ENCODE measurements at regions not wholly inside any gene's neighbourhood (a gene's known extent, or its start where the extent isn't known, plus 50 kb on each side); places are given as distances from the start of the nearest gene placed in this dataset.
"Not testable (repeated sequence)": the region's sequence is repeated elsewhere in the genome, so short reads cannot be mapped to it uniquely, and the experiment has no call there.

DNA sequence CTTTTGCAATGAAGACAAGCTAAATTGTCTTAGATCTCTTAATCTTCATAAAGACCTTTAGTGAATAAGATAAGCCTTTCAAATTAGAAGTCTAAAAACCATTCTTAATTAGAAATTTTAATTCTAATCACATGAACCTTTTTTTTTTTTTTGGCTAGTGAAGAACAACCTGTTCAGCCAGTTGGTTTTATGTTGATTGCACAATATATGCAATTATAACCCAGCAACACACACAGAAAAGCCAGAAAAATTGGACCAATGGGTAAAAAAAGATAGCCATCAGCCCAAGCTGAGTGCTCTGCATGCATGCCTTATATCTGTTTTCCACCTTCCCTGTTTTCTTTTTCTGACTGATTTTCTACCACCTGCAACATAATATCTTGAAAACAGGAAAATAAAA lies 252.2 kb downstream of the SYT10 start:
- no peak for DNase-seq

DNA sequence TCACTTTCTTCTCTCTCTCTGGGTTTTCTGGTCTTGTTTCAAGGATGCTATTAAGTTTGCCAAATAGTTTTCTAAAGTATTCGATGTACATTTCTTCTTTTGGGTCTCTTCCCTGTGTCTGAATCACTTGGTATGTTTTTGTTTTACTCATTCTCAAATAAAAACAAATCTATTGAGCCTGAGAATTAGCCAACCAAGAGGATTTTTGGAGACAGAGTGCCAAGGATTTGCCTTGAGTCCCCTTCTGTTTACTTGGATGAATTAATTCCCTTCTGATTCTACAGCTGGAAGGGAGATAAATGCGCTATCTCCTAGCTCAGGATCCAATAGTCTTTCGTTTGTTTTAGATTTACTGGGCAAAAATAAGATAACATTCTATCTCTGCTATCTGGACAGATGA lies 255.5 kb downstream of the SYT10 start:
- no peak for DNase-seq

DNA sequence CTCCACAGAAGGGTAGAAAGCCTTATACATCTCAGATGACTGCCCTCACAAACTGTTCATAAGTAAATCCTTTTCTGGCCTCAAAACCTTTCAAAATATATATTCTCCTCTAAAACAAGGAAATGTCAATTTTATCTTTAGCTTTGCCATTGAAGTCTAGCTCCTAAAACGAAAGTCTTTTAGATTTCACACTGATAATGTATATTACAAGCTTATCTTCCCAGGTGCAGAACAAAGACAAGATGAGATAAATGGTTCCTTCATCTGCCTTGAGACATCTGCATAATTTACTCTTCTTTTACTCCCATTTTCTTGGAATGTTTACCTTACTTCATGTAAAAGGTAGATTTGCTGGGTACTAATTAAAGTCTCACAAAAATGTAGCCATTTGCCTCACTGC lies 257.1 kb downstream of the SYT10 start:
- DNase-seq: no peak

DNA sequence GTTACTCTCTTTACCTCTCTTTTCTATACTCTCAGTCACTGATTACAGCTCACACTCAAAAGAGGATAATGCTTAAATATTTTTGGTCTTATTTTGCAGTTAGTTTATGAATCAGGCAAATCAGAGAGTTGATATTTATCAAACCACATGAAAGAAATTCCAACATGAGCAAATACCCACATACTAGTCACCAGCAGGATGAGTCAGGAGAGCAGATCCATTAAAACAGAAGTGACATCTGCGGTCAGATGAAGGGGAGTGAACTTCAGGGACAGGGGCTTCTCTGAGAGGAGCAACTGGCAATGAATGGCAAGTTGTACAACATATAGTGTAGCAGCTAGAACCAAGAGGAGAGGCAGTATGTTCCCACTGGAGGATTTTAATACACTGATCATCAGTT lies 258.7 kb downstream of the SYT10 start:
- DNase-seq: no peak

DNA sequence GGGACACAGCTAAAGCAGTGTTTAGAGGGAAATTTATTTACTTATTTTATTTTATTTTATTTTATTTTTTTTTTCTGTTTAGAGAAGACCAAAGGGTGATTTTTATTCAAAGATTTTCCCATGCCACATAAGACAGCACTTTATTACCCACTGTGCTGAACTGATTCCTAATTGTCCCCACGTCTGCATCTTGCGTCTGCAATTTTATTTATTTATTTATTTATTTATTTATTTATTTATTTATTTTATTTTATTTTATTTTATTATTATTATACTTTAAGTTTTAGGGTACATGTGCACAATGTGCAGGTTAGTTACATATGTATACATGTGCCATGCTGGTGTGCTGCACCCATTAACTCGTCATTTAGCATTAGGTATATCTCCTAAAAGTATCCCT lies 269.7 kb upstream of the PKP2 start:
- not testable (repeated sequence) for DNase-seq

DNA sequence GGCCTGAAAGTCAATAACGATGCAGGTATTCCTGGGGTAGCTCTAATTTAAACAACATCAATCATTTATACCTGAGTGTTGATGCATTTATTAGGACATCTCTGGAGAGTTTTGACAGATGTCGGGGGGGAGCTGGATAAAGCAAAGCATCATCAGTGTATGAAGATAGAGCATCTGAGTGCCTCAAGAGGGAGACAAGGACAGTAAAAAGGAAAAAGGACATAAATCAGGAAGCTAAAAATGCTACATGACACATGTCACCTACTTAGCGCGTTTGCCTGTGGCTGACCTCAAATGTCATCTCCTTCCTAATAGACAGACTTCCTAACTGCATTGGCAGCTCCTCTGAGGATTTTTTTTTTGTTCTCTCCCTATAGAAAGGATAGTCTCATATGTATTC lies 259.5 kb upstream of the PKP2 start:
- no peak for DNase-seq

DNA sequence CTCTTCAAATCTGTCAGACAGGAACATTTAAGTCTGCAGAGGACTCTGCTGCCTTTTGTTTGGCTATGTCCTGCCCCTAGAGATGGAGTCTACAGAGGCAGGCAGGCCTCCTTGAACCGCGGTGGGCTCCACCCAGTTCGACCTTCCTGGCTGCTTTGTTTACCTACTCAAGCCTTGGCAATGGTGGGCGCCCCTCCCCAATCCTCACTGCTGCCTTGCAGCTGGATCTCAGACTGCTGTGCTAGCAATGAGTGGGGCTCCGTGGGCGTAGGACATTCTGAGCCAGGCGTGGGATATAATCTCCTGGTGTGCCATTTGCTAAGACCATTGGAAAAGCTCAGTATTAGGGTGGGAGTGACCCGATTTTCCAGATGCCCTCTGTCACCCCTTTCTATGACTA lies 250.7 kb upstream of the PKP2 start:
- not testable (repeated sequence) for DNase-seq

DNA sequence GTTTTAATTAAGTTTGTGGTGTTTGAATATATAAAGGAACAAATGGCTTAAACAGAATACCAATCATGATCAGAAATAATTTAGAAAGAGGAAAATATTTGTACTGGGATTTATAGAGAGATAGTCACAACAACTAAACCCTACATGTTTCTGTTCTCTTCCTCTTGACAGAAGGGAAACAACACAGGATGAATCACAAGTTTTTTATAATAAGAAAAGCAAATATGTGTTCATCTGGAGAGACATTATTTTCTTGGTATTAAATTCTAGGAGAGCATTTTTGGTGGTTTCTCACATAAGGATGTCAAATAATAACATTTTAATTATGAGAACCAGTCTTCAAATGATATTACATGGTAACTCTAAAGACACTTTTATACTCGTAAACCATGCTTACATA lies 232.9 kb upstream of the PKP2 start:
- DNase-seq: no peak

DNA sequence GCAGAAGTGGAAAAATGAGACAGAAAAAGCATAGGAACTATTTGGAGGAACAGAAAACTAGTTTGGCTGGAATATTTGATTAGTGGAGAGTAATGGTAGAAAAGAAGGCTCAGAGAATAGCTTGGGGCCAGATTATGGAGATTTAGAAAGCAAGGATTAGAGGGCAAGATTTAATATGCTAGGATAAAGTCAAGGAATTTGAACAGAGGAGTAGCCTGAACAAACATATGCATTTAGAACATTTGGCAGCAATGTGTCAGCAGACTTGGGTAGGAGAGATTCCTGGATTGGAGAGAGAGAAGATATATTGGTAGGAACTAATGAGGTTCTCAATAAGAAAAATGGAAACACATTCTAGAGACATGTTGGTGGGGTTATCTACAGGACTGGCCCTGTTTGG lies 229.2 kb upstream of the PKP2 start:
- no peak for DNase-seq

DNA sequence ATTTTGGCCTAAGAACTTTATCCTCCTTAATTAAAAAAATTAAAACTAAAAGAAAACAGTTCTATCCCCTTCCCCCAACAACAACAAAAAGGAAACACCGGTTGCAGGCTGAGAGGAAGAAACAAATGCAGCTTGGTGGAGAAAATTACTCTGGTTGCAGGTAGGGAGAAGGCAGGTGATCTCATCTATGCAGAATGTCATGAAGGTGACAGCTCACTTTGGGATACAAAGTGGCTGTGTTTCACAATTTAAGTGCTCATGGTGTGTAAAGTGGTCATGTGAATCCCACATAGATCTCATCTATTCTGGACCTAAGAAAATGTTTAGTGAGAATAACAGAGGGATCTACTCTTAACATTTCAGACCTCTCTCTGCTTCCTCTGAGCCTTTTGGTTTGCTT lies 219.7 kb upstream of the PKP2 start:
- no peak for DNase-seq

DNA sequence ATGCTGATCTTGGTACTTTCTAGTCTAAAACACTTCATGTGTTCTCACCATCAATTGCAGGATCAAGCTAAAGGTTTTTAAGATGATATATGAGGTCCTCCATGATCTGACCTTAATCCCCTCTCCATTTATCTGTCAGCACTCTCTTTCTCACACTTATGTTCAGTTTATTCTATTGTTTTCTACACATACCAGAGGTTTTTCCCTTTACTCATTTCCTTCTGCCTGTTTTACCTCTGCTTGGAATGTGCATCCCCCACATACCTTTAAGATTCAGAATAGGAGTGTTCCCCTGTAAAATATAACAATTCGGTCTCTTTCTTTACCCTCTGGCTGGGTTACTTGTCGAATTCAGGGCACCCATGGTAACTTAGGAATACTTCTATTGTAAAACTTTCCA lies 219.1 kb upstream of the PKP2 start:
- DNase-seq: no peak

DNA sequence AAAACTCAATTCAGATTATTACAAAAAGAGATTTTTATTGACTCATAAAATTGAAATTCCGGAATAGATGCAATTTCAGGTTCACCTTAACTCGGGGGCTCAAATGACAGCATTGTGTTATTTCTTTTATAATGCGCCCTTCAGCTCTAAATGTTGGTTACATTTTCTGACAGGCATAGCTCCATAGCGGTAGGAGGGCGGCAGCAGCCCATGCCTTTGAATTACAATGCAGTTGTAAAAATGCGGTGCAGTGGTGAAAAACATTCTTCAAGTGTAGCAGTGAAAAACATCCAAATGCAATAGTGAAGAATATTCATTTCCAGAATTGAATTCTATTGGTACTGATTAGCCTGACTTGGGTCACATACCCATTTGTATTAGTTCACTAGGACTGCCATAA lies 215.3 kb upstream of the PKP2 start:
- no peak for DNase-seq

DNA sequence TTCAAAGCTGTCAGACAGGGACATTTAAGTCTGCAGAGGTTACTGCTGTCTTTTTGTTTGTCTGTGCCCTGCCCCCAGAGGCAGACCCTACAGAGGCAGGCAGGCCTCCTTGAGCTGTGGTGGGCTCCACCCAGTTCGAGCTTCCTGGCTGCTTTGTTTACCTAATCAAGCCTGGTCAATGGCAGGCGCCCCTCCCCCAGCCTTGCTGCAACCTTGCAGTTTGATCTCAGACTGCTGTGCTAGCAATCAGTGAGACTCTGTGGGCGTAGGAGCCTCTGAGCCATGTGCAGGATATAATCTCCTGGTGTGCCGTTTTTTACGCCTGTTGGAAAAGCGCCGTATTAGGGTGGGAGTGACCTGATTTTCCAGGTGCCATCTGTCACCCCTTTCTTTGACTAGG lies 211.2 kb upstream of the PKP2 start:
- not testable (repeated sequence) for DNase-seq

DNA sequence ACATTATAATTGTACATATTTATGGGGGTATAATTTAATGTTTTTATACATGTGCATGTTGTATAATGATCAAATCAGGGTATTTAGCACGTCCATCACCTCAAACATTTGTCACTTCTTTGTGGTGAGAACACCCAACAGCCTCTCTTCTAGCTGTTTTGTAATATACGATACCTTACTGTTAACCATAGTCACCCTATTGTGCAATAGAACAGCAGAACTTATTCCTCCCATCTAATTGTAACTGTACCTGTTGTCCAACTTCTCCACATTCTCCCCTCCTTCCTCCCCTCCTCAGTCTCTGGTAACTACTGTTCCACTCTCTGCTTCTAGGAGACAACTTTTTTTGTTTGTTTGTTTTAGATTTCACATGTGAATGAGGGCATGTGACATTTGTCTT lies 197.0 kb upstream of the PKP2 start:
- DNase-seq: no peak

DNA sequence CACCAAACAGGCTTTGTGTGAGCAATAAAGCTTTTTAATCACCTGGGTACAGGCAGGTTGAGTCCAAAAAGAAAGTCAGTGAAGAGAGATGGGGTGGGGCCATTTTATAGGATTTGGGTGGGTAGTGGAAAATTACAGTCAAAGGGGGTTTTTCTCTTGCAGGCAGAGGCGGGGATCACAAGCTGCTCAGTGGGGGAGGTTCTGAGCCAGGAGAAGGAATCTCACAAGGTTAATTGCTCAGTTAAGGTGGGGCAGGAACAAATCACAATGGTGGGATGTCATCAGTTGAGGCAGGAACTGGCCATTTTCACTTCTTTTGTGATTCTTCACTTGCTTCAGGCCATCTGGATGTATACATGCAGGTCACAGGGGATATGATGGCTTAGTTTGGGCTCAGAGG lies 191.3 kb upstream of the PKP2 start:
- not testable (repeated sequence) for DNase-seq

DNA sequence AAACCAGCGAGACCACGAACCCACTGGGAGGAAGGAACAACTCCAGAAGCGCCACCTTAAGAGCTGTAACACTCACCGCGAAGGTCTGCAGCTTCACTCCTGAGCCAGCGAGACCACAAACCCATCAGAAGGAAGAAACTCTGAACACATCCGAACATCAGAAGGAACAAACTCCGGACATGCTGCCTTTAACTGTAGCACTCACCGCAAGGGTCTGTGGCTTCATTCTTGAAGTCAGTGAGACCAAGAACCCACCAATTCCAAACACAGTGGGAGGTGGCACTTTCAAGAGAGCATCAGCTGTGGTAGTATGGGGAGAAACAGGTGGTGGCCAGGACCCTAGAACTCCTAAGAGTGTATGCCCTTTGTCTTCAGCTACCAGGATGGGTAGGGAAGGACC lies 179.8 kb upstream of the PKP2 start:
- DNase-seq: not testable (repeated sequence)

DNA sequence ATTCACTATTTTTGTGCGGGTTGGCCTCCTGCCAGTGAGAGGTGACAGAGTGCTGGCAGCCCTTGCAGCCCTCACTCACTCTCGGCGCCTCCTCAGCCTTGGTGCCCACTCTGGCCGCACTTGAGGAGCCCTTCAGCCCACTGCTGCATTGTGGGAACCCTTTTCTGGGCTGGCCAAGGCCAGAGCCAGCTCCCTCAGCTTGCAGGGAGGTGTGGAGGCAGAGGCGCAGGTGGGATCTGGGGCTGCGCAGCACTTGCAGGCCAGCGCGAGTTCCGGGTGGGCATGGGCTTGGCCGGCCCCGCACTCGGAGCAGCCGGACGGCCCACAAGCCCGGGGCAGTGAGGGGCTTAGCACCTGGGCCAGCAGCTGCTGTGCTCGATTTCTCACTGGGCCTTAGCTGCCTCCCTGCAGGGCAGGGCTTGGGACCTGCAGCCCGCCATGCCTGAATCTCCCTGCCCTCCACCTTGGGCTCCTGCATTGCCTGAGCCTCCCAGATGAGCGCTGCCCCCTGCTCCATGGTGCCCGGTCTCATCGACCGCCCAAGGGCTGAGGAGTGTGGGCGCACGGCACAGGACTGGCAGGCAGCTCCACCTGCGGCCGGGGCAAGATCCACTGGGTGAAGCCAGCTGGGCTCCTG lies 178.7 kb upstream of the PKP2 start:
- DNase-seq: not testable (repeated sequence)

DNA sequence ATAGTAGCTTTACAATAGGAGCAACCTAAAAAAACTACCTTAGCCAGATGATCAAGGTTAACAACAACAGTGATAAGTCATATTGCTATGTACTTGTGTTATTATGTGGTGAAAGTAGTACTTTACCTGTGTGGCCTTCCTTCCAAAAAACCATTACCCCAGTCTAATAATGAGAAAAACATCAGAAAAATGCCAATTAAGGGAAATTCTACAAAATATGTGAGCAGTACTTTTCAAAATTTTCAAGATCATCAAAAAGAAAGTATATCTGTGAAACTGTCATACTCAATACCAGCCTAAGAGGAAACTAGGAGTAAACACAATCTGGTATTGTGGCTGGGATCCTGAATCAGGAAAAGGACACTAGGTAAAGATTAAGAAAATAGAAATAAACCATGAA lies 165.3 kb upstream of the PKP2 start:
- DNase-seq: no peak

DNA sequence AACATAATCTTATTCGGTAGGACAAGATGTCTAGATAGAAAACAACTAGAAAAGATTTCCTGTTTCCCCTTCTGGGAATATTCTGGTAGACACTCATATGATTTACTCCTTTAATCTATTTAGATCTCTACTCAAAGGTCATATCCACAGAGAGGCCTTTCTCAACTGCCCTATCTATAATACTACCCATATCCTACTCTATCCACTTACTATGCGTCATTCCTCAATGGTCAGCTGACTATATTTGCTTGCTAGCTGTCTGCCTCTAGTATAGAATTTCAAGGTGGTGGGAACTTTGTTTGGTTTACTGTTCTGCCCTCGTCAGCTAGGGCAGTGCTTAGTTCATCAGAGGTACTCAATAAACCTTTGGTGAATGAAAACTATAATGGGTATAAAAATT lies 157.8 kb upstream of the PKP2 start:
- DNase-seq: no peak

DNA sequence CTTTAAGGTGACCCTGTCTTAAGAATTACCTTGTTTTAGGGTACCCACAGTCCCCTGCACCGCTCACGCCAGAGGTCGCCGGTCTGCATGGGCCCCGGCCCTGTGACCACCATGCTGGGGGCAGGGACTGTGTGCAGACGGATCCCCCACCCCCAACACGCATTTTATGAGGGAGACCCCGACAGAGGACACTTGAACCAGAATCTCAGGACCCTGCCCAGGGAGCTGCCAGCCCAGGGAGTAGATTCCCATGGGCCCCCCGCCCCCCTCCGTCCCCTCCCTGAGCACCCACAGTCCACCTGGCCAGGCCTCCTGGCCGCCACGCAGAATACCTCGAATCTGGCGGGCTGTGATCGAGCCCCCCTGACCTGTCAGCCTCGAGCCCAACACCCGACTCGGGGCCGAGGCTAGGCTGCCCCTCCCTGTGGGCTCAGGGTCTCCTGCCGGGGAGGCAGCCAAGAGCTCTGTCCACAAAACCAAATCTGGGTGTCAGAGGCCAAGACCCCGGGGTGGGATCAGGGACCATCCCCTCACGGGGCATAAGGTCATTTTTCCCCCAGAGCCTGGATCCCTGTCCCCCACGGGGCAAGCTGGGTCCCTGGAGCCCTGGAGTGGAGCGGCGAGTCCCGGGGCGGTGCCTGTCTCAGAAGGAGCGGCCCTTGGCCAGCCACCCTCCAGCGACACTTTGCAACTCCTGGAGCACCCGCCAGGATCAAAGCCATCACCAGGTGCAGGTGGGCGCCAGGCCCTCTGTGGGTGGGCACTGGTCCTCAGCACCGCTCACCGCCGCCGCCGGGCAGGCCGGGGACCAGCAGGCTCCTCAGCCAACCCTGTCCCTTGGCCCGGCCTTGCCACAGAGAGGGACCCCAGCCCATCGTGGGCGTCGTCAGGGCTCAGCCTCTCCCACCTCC lies 155.8 kb upstream of the PKP2 start:
- DNase-seq: no peak

DNA sequence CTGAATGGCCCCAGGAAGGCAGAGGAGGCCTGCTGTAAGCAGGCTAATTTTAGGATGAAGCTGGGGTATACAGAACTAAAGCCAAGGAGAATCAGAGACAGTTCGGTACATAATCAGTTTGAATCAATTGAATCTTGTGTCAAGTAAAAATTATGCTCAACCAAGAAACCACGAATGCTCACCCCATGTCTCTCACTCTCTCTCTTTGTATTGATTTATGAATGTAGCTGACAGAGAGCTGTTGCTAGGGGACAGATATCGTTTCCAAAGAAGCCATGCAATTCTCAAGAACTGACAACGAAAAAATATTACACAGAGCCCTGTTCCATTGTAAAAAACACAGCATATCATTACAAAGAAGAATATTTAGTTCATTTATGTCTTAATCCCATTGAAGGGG lies 151.1 kb upstream of the PKP2 start:
- no peak for DNase-seq

DNA sequence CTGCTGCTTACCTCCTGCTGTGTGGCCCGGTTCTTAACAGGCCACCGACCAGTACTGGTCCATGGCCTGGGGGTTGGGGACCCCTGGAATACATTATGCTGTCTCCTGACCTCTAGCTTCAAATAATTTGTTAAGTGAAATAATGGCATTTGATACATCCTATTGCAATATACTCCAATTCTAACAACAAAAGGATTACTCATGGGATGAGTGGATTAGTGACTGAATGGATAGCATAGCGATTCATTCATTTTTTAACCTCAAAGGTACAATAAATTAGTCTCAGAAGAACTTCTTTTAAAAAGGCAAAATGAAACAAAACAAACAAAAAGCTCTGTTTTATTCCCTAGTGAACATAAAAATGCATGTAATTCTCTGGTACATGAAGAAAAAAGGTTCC lies 147.9 kb upstream of the PKP2 start:
- no peak for DNase-seq

DNA sequence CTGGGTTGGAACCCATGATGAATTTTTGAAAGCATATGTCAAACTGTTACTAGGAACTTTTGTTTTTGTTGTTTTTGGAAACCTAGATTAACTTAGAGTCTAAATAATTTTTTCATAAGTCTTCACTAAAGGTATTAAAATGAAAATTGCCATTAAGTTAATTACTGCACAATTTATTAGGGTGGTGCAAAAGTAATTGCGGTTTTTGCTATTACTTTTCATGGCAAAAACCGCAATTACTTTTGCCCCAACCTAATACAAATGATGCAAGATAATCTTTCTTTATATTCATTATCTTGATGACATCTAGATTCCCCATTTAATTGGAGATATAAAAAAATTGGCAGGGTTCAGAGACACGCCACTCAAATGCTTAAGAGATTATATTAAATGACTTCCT lies 145.0 kb upstream of the PKP2 start:
- no peak for DNase-seq

DNA sequence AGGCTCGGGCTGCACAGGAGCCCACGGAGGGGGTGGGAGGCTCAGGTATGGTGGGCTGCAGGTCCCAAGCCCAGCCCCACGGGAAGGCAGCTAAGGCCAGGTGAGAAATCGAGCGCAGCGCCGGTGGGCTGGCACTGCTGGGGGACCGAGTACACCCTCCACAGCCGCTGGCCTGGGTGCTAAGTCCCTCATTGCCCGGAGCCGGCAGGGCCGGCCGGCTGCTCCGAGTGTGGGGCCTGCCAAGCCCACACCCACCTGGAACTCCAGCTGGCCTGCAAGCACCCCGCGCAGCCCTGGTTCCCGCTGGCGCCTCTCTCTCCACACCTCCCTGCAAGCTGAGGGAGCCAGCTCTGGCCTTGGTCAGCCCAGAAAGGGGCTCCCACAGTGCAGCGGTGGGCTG lies 137.4 kb upstream of the PKP2 start:
- not testable (repeated sequence) for DNase-seq

DNA sequence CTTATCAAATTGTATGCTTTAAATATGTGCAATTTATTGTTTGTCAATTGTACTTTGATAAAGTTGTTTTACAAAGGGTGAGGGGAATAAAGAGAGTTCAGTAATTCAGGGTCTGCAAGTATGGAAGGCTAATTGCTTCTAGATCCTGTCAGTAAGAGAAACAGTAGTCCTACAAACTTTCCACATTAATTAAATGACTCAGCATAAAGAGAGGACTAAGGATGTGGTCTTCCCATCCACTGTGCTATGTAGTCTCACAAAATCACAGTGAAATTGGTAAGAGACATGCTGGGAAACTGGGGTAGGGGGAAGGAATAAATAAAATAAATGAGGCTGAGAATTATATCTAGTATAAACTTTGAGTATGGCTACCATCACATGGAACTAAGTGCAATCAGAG lies 130.2 kb upstream of the PKP2 start:
- no peak for DNase-seq

All from kidney glomerular epithelial cell (primary cell).